NB4 (cell line): ENCODE measurements at regions not wholly inside any gene's neighbourhood (a gene's known extent, or its start where the extent isn't known, plus 50 kb on each side); places are given as distances from the start of the nearest gene placed in this dataset.
"Not testable (repeated sequence)": the region's sequence is repeated elsewhere in the genome, so short reads cannot be mapped to it uniquely, and the experiment has no call there.

ENCODE experiments used
- DNase-seq: peaks from one replicate; pipeline ENCODE4 v3.0.0; 2010; ENCODE audit warnings: low read depth
- H3K4me3 ChIP-seq: one replicate; pipeline ENCODE4 v1.5.1; 2011; ENCODE audit warnings: mild to moderate bottlenecking, low read depth, low read length, moderate library complexity
- CTCF ChIP-seq: IDR thresholded peaks from one replicate; pipeline ENCODE4 v1.5.1; 2012; ENCODE audit warnings: low read depth, low read length
- MAX ChIP-seq: IDR thresholded peaks from 2 replicates; pipeline ENCODE4 v1.6.1; 2011; ENCODE audit warnings: low read depth, low read length
- MYC ChIP-seq: IDR thresholded peaks from 2 replicates; pipeline ENCODE4 v1.6.1; 2011; ENCODE audit warnings: low read depth, low read length
- POLR2A ChIP-seq: IDR thresholded peaks from 2 replicates; pipeline ENCODE4 v1.6.1; 2011; ENCODE audit warnings: mild to moderate bottlenecking; ENCODE audit not compliant: insufficient read length; ENCODE audit errors: extremely low read depth

GRCh38 chr5:40235471-40236400 is 444.0 kb upstream of the PTGER4 start:
- DNase-seq = no peak
- H3K4me3 ChIP-seq = no peak overlapping the region
- TF ChIP-seq CTCF (no peak), MAX (no peak), POLR2A (no peak), MYC (no peak)

- TF ChIP-seq MYC = no peak
- no peak for TF ChIP-seq POLR2A
- no peak for TF ChIP-seq MAX
- TF ChIP-seq CTCF = no peak
- no peak for DNase-seq
- no peak overlapping the region for H3K4me3 ChIP-seq
Measured at GRCh38 chr5:40233268-40233667, 446.4 kb upstream of the PTGER4 start.

- DNase-seq = no peak
- H3K4me3 ChIP-seq = no peak overlapping the region
- TF ChIP-seq CTCF (no peak), MAX (no peak), MYC (no peak), POLR2A (no peak)
Measured at GRCh38 chr5:40227931-40228330, 451.8 kb upstream of the PTGER4 start.

GRCh38 chr5:40227366-40227765 is 452.3 kb upstream of the PTGER4 start:
- TF ChIP-seq POLR2A (no peak), MYC (no peak), CTCF (no peak), MAX (no peak)
- no peak overlapping the region for H3K4me3 ChIP-seq
- no peak for DNase-seq

- TF ChIP-seq MAX = no peak
- TF ChIP-seq CTCF = no peak
- no peak overlapping the region for H3K4me3 ChIP-seq
- no peak for DNase-seq
Measured at GRCh38 chr5:40226906-40227305, 452.8 kb upstream of the PTGER4 start.

GRCh38 chr5:40225147-40225546 is 454.6 kb upstream of the PTGER4 start:
- H3K4me3 ChIP-seq = not testable (repeated sequence)

More at GRCh38 chr5:40225147-40225546, 454.6 kb upstream of the PTGER4 start:
- DNase-seq = not testable (repeated sequence)
